ENCODE measurements at regions not wholly inside any gene's neighbourhood (a gene's known extent, or its start where the extent isn't known, plus 50 kb on each side); places are given as distances from the start of the nearest gene placed in this dataset.
"Not testable (repeated sequence)": the region's sequence is repeated elsewhere in the genome, so short reads cannot be mapped to it uniquely, and the experiment has no call there.

DNA sequence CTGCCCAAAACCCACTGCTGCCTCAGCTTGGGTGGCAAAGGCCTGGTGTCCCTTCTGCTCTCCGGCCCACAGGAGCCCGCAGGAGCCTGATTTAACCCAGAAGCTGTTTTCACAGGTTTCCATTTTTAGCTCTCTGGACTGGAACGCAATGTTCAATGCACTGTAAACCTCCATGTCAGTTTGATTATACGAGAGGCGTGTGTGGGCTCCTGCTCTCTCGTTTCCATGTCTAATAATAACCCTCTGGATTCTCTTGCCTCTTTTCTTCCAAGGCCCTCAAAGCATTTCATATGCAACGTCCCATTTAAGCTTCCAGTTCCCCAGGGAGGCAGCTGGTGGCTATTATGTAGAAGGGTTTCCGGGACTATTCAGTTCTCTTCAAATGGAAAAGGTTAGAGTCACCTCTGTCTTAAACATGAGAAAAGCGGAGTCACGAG, 161.1 kb downstream of the SUDS3 start:
- no peak for DNase-seq (ENCODE audit: low spot score)

DNA sequence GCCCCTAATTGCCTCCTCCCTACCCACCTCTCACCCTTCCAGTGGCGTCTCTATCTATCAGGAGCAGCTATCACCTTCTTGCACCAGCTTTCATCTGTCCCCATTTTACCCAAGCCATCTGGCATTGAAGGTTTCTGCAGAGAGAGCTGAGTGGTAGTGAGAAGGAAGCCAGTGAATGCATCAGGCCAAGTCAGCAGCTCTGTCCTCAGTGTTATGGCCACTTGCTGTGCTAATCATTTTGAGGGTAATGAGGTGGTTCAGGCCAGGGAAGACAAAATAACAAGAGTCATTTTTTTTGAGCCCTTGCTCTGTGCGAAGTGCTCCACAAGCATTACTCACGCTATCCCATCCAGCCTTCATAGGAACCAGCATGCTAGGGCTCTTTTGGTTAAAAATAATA, 164.7 kb downstream of the SUDS3 start:
- DNase-seq (ENCODE audit: low spot score): no peak

DNA sequence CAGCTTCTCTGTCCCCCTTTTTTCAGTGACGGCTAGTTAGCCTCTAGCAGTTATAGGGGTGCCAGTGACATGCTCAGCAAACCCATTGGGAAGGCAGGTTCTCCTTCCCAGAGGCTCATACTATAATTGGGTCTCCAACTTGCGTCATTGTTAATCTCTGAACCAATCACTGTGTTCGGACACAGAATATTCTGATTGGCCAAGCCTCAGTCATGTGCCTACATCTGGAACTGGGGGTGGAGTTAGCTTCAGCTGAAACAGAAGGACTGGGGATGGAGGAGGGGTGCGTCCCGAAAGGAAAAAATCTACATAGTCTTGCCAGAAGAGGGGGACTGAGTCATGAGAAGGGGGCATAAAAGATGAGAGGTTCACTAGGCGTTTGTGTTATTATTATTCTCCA, 165.6 kb downstream of the SUDS3 start:
- DNase-seq (ENCODE audit: low spot score): no peak

DNA sequence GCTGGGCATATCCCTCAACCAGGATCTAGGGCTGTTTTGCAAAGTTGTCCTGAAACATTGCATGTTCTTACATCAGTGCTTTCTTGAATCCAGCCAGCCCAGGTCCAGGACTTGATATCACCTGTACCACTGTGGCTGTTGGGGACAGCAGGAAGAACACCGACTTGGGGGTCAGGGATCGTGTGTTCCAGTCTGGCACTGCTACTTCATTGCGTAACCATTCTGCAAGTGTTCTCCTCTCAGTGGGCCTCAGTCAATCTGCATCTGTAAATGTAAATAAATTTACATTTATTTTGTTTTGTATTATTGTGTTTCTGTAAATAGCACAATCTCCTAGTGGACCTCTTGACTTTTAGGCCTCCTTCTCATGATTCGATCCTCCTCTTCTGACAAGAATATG, 167.3 kb downstream of the SUDS3 start:
- DNase-seq (ENCODE audit: low spot score): no peak

DNA sequence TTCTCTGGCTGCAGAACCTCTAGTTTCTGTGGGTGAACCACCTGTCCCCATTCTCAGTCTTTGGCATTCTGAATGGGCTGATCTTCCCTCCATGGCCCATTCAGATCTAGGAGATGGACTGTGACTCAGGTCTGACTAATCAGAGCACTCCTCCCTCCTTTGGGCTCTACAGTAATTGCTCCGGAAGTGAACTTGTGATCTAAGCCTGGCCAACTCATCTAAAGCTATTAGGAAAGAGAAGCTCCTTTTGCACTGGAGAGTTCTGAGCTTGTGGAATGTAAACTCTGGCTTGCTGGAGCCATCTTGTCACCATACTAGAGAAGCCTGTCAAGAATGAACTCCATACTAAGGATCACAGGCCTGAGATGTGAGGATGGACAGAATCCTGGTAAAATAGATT, 168.2 kb downstream of the SUDS3 start:
- no peak for DNase-seq (ENCODE audit: low spot score)

- not testable (repeated sequence) for DNase-seq (ENCODE audit: low spot score)
Measured at GRCh38 chr12:118547606-118548005, 171.3 kb downstream of the SUDS3 start.

GRCh38 chr12:118548887-118549509, 172.6 kb downstream of the SUDS3 start:
- no peak for DNase-seq (ENCODE audit: low spot score)

GRCh38 chr12:118549510-118549980, 173.2 kb downstream of the SUDS3 start:
- no peak for DNase-seq (ENCODE audit: low spot score)

DNA sequence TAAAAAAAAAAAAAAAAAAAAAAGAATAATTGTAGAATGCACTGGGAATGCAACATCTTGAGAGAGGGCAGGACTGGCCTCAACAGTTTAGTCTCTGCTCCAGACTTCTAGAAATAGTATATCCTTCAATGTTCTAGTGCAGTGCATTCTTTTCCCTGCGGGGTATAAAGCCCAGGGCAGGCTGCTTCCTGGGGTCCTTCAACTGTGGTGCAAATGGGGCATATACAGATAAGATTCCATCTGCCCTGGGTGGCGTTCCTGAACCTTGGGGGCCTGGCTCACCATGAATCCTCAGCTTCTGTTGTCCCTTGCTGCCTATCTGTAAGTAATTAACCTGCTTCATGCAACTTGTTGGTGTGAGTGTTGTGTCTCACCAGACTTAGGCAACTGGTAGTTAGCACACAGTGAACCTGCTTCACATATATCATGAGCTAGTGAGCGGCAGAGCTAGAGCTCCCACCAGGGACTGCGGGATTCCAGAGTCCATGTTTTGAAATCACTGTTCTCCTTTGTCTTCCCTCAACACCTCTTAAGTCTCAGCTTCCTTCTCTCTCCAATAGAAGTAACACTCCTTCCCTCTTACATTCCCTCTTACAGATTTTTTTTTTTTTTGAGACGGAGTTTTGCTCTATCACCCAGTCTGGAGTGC, 177.6 kb downstream of the SUDS3 start:
- no peak for DNase-seq (ENCODE audit: low spot score)

DNA sequence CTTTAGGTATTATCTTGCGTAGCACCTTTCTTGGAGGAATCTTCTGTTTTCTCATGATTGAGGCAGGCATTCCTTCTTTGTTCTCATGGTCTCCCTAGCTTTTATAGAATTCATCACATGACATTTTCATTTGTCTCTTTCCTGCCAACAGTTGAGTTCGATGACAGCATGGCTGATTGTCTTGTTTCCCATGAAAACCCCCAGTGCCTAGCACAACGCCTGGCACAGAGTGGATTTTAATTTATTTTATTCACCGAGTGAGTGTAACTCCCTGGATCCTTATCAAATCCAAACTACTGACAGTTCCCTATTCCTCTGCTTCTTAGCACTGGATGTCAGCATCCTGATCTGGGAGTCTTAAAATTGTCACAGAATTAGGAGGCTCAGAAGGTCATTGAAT, 182.6 kb downstream of the SUDS3 start:
- DNase-seq (ENCODE audit: low spot score): no peak

DNA sequence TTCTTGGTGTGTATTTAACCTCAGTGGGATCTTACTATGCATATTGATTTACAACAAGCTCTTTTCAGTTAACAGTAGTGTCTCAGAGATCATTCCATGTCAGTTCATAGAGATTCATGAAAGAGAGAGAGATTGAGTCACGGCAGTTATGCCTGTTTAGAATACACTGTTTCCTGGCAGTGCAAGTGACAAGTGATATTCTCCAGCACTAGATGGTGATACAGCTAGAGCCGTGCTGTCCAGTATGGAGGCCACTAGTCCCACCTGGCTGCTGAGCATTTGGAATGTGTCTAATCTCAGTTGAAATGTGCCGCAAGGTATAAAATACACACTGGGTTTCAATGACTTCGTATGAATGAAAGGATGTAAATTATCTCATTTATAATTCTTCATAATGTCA, 184.4 kb downstream of the SUDS3 start:
- DNase-seq (ENCODE audit: low spot score): no peak

DNA sequence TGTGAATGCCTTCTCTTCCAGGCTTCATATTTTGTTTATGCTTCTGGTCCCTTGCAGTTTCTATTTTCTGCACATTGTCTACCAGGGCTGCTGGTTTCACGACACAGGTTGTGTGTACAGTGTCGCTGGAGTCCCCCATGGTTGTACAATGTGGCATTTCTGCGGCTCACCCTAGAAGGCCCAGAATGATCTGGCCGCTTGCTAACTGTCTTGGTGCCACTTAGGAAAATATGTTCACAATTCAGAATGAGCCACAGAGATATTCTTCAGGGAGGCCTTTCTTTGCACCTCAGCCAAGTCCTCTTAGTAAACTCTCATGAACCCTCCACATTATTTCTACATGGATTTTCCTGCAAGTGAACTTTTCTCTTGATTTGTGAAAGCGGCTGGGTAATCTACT, 195.4 kb downstream of the SUDS3 start:
- DNase-seq (ENCODE audit: low spot score): no peak

DNA sequence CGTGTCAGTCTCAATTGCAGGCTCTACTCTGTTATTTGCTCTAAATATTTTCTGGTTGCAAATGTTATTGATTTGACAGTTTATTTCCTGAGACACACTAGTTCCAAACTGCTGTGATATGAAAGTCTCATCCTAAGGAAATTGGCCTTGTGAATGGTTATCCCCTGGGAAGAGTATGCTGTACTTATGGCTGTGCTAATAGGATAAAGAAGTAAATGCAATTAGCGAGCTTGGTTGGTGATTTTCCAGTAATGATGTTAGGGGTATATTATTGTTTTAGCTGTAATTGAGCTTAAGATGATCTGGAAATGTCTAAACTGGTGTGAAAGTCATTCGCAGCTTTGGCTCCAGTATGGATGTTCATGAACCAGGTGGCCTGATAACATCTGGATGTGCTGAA, 197.9 kb downstream of the SUDS3 start:
- no peak for DNase-seq (ENCODE audit: low spot score)

DNA sequence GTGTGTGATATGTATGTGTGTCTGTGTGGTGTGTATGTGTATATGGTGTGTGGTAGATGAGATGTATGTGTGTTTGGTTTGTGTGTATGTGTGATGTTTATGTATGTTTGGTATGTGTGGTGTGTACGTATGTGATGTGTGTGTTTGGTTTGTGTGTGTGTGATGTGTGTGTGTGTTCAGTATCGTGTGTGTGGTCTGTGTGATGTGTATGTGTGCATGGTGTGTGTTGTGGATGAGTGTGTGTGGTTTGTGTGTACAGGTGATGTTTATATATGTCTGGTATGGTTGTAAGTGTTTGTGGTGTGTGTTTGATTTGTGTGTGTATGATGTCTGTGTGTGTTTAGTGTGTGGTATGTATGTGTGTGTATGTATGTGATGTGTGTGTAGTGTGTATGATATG, 199.4 kb downstream of the SUDS3 start:
- DNase-seq (ENCODE audit: low spot score): no peak

DNA sequence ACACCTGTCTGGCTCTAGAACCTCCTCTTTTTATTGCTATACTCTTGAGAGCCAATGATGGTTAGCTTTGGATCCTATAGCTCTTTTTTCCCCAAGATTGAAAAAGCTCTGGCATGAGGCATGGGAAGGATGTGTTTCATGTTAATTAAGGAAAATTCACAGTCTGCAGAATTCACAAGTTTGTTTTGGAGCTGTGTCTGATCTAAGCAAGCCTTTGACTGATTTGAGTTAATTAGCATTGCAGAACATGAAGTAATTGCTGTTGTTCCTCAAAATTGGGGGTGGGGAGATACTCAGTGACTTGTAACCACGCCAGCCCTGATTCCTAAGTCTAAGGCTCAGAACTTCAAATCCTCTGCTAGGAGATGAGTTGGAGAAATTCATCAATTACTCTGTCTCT, 205.0 kb downstream of the SUDS3 start:
- no peak for DNase-seq (ENCODE audit: low spot score)

GRCh38 chr12:118582863-118583262, 206.5 kb downstream of the SUDS3 start:
- DNase-seq (ENCODE audit: low spot score): no peak

GRCh38 chr12:118586433-118586832, 210.1 kb downstream of the SUDS3 start:
- DNase-seq (ENCODE audit: low spot score): no peak

DNA sequence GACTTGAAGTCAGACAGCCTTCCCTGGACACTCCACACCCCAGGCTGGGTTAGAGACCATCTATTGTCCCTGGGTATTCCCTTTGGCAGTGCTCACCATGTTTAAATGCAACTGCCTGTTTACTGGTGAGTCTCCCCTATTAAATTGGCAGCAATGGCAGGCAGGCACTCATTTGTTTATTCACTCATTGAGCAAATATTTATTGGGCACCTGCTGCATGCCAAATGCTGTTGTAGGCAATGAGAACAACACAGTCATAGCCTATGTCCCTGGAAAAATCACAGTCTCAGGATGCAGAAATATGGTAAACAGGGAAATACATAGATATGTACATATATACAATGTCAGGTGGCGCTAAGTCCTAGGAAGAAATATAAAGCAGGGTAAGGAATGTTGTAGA, 212.8 kb downstream of the SUDS3 start:
- DNase-seq (ENCODE audit: low spot score): no peak

- DNase-seq (ENCODE audit: low spot score): no peak
Measured at GRCh38 chr12:118590406-118591150, 214.2 kb downstream of the SUDS3 start.

- DNase-seq (ENCODE audit: low spot score): no peak
Measured at GRCh38 chr12:118603610-118604361, 227.4 kb downstream of the SUDS3 start.

GRCh38 chr12:118606690-118607089, 230.3 kb downstream of the SUDS3 start:
- no peak for DNase-seq (ENCODE audit: low spot score)

GRCh38 chr12:118607831-118608230, 231.5 kb downstream of the SUDS3 start:
- no peak for DNase-seq (ENCODE audit: low spot score)

Data from hematopoietic multipotent progenitor cell treated with erythropoietin and hydrocortisone succinate and interleukin-3 and kit ligand, for 17 days (in vitro differentiated cells).